ENCODE measurements at regions not wholly inside any gene's neighbourhood (a gene's known extent, or its start where the extent isn't known, plus 50 kb on each side); places are given as distances from the start of the nearest gene placed in this dataset.

DNA sequence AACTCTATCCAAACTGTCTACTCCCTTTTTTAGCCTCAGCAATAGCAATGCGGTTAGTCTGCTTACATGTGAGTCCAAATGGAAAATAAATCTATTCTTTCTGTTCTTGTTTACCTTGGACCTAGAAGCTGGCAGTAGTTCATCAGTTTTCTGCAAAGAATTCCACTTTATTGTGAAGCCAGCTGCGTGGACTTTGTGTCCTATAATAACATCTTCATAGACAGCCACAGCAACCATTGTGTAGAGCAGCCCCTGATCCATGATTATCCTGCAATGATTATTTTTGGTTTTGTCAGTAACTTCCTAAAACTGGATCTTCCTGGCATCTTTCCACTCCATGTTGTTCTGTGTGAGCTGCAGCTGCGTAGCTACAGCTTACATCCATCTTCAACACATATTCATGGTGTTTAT is 408.7 kb downstream of the NUF2 start:
- H3K9me3 Mint-ChIP-seq, result peaks cover 6% of the 10 kb centered on the region
- no peak overlapping the region for H3K4me3 Mint-ChIP-seq
- H3K27ac Mint-ChIP-seq, result no peak overlapping the region
- intact Hi-C loops (cut with micrococcal nuclease), result no loop called here
- no peaks in the 10 kb centered on the region for H3K27me3 Mint-ChIP-seq
- H3K36me3 Mint-ChIP-seq (ENCODE audit: low read depth), result no peaks in the 10 kb centered on the region
- H3K4me1 Mint-ChIP-seq, result no peaks in the 10 kb centered on the region
- no peak for DNase-seq

DNA sequence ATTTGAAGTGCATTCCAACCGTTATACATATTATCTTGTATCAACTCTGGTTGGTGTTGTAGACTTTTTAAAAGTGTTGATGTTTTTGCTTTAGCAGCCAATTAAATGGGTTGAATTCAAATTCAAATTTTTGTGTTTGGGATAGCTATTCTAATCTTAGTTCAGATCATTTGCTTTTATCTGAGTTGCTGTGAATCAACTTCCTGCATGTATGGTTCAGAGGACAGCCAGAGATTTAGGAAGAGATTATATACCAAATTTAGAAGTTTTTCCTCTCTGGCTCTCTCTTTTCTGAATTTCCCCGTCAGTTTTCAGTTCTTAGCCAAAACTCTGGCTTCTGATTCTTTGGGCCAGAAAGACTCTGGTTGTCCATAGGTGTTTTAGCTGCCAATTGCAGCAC is 415.5 kb downstream of the NUF2 start:
- H3K9me3 Mint-ChIP-seq, result peaks cover 3% of the 10 kb centered on the region
- no peak overlapping the region for H3K27ac Mint-ChIP-seq
- intact Hi-C loops (cut with micrococcal nuclease), result no loop called here
- no peak overlapping the region for H3K4me3 Mint-ChIP-seq
- DNase-seq, result no peak
- no peaks in the 10 kb centered on the region for H3K4me1 Mint-ChIP-seq
- no peaks in the 10 kb centered on the region for H3K27me3 Mint-ChIP-seq
- no peaks in the 10 kb centered on the region for H3K36me3 Mint-ChIP-seq (ENCODE audit: low read depth)

DNA sequence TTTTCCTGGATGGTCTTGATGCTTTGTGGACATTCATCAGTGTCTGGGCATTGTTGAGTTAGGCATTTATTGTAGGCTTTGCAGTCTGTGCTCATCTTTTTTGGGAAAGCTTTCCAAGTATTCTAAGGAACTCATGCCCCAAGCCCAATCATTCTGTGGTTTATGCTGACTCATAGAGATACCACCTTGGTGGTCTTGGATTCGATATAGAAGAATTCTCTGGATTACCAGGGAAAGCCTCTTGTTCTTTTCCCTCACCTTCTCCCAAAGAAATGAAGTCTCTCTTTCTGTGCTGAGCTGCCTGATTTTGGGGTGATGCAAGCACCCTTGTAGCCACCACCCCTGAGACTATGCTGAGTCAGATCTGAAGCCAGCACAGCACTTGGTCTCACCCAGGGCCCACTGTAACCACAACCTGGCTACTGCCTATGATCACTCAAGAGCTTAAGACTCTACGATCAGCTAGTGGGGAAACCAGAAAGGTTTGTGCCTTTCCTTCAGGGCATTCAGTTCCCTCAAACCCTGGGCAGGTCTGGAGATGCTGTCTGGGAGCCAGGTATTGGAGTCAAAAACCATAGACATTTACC is 422.6 kb downstream of the NUF2 start:
- H3K27ac Mint-ChIP-seq, result no peak overlapping the region
- peaks cover 6% of the 10 kb centered on the region for H3K9me3 Mint-ChIP-seq
- H3K36me3 Mint-ChIP-seq (ENCODE audit: low read depth), result no peaks in the 10 kb centered on the region
- no peaks in the 10 kb centered on the region for H3K27me3 Mint-ChIP-seq
- no peak for DNase-seq
- no peak overlapping the region for H3K4me3 Mint-ChIP-seq
- H3K4me1 Mint-ChIP-seq, result no peaks in the 10 kb centered on the region
- intact Hi-C loops (cut with micrococcal nuclease), result no loop called here

DNA sequence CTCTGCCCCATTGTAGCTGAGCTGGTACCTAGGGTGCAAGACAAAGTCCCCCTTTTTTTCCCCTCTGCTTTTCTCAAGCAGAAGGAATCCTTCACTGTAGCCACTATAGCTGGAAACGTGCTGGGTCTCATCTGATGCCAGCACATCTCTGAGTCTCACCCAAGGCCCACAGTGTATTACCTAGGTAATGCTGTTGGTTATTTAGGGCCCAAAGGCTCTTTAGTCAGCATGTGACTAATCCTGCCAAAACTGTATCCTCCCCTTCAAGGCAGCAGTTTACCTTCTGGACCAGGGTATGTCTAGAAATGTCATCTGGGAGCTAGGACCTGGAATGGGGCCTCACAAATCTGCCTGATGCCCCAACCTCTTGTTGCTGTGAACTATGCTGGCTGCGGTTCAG is 423.4 kb downstream of the NUF2 start:
- H3K4me3 Mint-ChIP-seq, result no peak overlapping the region
- H3K27me3 Mint-ChIP-seq, result no peaks in the 10 kb centered on the region
- no peaks in the 10 kb centered on the region for H3K36me3 Mint-ChIP-seq (ENCODE audit: low read depth)
- no peak overlapping the region for H3K27ac Mint-ChIP-seq
- intact Hi-C loops (cut with micrococcal nuclease), result no loop called here
- no peak for DNase-seq
- H3K9me3 Mint-ChIP-seq, result peaks cover 6% of the 10 kb centered on the region
- no peaks in the 10 kb centered on the region for H3K4me1 Mint-ChIP-seq

DNA sequence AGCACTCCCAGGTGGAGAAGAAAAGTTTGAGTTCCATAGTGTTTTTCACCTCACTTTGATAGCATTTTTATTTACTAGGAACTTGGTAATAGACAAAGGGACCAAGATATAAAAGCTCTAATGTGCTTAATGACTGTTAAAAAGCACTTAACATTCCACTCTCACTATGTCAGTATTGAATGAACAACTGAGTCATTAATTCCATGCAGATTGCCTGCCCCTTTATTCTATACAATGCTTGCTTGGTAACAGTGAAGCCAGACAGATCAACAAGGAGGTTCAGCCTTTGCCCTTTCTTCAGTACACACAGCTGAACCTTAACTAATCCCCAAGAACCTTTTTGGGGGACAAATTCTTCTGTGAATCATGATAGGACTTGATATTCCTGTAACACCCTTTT is 425.5 kb downstream of the NUF2 start:
- Mint-ChIP-seq H3K27ac (no peak overlapping the region), H3K9me3 (peaks cover 6% of the 10 kb centered on the region), H3K27me3 (no peaks in the 10 kb centered on the region), H3K4me3 (no peak overlapping the region), H3K36me3 (ENCODE audit: low read depth) (no peaks in the 10 kb centered on the region), H3K4me1 (no peaks in the 10 kb centered on the region)
- DNase-seq, result no peak
- intact Hi-C loops (cut with micrococcal nuclease), result no loop called here

DNA sequence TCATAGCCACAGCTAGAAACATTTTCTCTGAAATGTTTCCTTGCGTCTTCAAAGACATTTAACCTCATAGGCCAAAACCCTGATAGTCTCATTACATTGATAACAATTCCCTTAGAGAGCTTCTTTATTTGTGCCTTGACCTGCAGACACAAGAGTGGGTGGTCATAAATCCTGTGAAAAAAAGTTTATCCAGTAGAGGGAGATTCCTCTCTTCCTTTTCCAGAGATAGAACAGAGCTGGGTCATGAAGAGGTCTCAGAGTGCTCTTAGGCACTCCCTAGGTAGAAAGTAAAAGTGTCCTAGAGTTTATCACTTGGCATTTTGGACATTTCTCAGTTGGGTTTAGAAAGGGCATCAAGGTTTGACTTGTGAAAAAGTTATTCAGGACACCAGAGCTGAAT is 426.1 kb downstream of the NUF2 start:
- no peaks in the 10 kb centered on the region for H3K4me1 Mint-ChIP-seq
- intact Hi-C loops (cut with micrococcal nuclease), result no loop called here
- H3K27me3 Mint-ChIP-seq, result no peaks in the 10 kb centered on the region
- H3K4me3 Mint-ChIP-seq, result no peak overlapping the region
- no peak for DNase-seq
- H3K36me3 Mint-ChIP-seq (ENCODE audit: low read depth), result no peaks in the 10 kb centered on the region
- no peak overlapping the region for H3K27ac Mint-ChIP-seq
- peaks cover 1% of the 10 kb centered on the region for H3K9me3 Mint-ChIP-seq

DNA sequence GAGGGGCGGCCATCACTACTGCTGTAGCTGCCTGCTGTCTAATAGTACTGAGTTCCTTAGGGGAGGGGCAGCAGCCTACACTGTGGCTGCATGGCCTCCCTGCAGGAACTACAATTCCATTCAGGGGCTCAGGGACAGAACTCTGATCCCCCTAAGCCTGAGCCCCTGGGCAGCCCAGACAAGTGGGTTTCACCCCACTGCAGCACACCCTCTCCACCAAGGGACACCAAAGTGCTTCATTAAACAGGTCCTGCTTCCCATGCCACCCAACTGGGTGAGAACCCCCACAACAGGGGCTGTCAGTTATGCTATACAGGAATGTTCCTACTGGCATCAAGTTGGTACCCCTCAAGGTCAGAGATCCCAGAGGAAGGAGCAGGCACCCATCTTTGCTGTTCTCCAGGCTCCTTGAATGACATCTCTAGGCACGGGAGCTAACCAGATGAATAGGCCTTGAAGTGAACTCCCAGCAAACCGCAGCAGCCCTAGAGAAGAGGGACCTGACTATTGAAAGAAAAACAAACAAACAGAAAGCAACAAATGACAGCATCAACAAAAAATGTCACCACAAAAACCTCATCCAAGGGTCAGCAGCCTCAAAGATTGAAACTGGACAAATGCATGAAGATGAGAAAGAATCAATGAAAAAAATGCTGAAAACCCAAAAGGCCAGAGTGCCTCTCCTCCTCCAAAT is 437.4 kb downstream of the NUF2 start:
- Mint-ChIP-seq H3K36me3 (ENCODE audit: low read depth) (no peaks in the 10 kb centered on the region), H3K4me1 (no peaks in the 10 kb centered on the region), H3K9me3 (peaks cover 8% of the 10 kb centered on the region), H3K27ac (no peak overlapping the region), H3K27me3 (no peaks in the 10 kb centered on the region), H3K4me3 (no peak overlapping the region)
- intact Hi-C loops (cut with micrococcal nuclease), result no loop called here
- no peak for DNase-seq

DNA sequence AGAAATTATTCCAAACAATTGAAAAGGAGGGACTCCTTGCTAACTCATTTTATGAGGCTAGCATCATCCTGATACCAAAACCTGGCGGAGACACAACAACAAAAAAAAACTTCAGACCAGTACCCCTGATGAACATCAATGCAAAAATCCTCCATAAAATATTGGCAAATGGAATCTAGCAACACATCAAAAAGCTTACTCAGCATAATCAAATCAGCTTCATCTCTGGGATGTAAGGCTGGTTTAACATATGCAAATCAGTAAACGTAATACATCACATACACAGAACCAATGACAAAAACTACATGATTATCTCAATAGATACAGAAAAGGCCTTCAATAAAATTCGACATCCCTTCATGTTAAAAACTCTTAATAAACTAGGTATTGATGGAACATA is 440.1 kb downstream of the NUF2 start:
- Mint-ChIP-seq H3K27ac (no peak overlapping the region), H3K4me1 (no peaks in the 10 kb centered on the region), H3K27me3 (no peaks in the 10 kb centered on the region), H3K36me3 (ENCODE audit: low read depth) (no peaks in the 10 kb centered on the region), H3K4me3 (no peak overlapping the region), H3K9me3 (peaks cover 8% of the 10 kb centered on the region)
- intact Hi-C loops (cut with micrococcal nuclease), result no loop called here
- DNase-seq, result no peak

DNA sequence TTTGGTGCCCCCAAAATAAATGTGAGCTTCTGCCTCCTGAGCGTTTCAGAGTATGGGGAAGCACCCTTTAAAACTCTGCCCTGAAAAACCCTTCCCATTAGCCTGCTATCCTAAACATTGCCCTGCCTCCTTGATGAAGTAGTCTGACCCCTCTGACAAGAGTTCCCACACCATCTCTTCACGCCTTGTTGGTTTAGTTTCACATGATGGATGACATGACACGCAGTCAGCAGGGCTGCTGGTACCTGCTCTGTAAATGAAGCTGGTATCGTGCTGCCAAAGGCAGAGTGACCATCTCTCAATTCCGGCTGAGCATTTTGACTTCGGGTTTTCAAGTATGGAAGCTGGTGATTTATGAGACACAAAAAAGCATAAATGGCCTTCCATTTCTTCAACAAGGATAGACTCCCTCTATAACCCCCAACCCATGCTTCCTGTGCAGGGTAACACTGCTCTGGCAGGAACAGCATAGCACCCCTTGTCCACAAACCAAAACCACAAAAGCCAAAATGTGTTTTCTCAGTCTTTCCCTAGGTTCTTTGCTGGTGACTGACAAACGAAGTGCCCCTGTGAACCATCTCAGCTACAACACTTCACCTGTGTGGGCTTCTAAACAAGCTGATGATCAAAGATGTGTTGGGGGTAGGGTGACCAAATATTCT is 444.6 kb downstream of the NUF2 start:
- H3K27me3 Mint-ChIP-seq, result no peaks in the 10 kb centered on the region
- DNase-seq, result no peak
- intact Hi-C loops (cut with micrococcal nuclease), result no loop called here
- no peak overlapping the region for H3K4me3 Mint-ChIP-seq
- H3K36me3 Mint-ChIP-seq (ENCODE audit: low read depth), result no peaks in the 10 kb centered on the region
- no peaks in the 10 kb centered on the region for H3K4me1 Mint-ChIP-seq
- no peak overlapping the region for H3K27ac Mint-ChIP-seq
- H3K9me3 Mint-ChIP-seq, result peaks cover under 1% of the 10 kb centered on the region

DNA sequence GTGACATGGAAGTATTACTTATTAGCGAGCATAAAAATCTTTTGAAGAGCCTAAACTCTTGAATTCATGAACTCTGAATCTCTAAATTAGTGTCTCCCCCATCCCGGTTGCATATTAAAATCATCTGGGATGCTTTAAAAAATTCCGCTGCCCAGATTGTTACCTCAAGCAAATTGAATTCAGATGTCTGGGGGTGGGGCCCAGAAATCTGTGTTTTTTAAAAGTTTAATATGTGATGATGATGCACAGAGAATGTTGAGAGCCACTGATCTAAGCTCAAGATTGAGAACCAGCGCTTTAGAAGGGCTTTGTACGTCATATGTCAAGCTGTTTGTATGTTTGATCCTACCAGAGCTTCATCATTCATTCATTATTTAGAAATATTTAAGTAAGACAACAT is 446.8 kb downstream of the NUF2 start:
- Mint-ChIP-seq H3K27me3 (no peaks in the 10 kb centered on the region), H3K9me3 (no peaks in the 10 kb centered on the region), H3K27ac (no peak overlapping the region), H3K4me3 (no peak overlapping the region), H3K4me1 (no peaks in the 10 kb centered on the region), H3K36me3 (ENCODE audit: low read depth) (no peaks in the 10 kb centered on the region)
- intact Hi-C loops (cut with micrococcal nuclease), result no loop called here
- no peak for DNase-seq

DNA sequence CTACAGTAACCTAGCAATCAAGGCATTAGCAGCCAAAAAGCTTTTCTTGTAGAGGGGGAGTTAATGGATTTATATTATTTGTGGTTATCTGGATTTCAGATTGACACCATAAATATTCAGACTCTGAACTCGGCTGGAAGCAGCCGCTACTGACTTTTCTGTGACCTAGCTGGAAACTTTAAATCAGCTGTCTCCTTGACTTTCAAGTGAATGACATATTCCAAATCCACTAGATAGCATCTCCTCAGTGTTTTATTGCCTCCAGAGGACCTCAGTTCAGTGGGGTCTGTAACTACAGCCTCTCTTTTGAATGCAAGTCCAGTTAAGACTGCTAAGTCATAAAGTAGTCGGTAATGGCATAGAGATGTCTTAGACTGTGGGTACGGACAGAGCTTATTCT is 448.5 kb downstream of the NUF2 start:
- H3K27me3 Mint-ChIP-seq, result no peaks in the 10 kb centered on the region
- no peak for DNase-seq
- peaks cover 3% of the 10 kb centered on the region for H3K9me3 Mint-ChIP-seq
- no peaks in the 10 kb centered on the region for H3K4me1 Mint-ChIP-seq
- no peak overlapping the region for H3K4me3 Mint-ChIP-seq
- intact Hi-C loops (cut with micrococcal nuclease), result no loop called here
- H3K27ac Mint-ChIP-seq, result no peak overlapping the region
- H3K36me3 Mint-ChIP-seq (ENCODE audit: low read depth), result no peaks in the 10 kb centered on the region

DNA sequence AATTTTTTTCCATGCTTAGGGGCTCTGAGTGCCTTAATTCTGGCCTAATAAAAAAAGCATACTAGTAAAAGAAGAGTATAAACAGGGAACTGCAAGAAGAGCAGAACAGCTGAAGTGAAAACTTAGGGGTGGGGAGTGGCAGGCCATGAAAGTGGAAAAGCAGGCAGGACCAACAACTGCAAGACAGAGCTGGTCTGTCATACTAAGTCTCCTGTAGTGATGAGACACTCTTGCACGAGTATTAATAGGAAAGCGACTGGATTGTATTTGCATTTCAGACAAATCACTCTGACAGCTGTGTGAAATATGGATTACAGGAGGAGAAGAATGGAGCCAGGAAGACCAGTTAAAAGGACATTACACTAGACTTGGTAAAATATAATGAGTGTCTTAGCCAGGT is 449.9 kb downstream of the NUF2 start:
- Mint-ChIP-seq H3K27me3 (no peaks in the 10 kb centered on the region), H3K36me3 (ENCODE audit: low read depth) (no peaks in the 10 kb centered on the region), H3K9me3 (peaks cover 3% of the 10 kb centered on the region), H3K4me3 (no peak overlapping the region), H3K4me1 (no peaks in the 10 kb centered on the region), H3K27ac (no peak overlapping the region)
- no peak for DNase-seq
- intact Hi-C loops (cut with micrococcal nuclease), result no loop called here

DNA sequence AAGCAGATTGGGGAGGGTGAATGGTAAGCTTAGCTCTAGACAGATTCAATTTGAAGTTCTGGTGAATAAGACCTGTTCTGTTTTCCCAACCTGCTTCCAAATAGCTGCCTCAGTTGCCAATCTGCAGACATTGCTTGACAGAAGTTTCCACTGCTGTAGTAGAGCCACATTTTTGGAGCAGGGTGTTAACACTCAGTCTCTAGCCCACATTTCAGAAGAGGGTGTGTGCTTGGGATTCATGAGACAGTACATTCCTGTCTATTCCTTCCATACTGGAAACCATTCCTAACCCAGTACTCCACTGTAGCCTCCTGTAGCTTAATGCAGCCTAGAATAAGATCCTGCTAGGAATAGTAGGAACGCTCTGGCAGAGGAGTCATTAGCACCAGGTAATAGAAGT is 450.5 kb downstream of the NUF2 start:
- H3K4me3 Mint-ChIP-seq, result no peak overlapping the region
- DNase-seq, result no peak
- no peaks in the 10 kb centered on the region for H3K36me3 Mint-ChIP-seq (ENCODE audit: low read depth)
- H3K9me3 Mint-ChIP-seq, result peaks cover 3% of the 10 kb centered on the region
- H3K27ac Mint-ChIP-seq, result no peak overlapping the region
- H3K4me1 Mint-ChIP-seq, result no peaks in the 10 kb centered on the region
- intact Hi-C loops (cut with micrococcal nuclease), result no loop called here
- no peaks in the 10 kb centered on the region for H3K27me3 Mint-ChIP-seq

DNA sequence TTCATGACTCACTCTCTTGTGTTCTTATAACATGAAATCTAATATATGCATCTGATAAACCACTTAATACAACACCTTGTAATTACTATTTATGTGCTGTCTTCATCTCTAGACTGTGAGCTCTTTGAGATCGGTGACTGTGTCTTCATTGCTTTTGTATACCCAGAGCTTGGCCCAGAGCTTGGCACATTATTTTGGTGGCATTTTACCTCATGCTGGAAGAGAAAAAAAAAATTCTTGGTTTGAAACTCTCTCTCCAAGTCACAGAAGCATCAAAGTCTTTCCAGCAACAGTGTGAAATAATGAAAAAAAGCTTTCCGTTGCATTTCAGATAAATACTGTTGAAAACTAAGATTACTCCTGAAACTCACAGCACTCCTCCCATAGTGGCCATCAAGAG is 451.6 kb downstream of the NUF2 start:
- H3K27me3 Mint-ChIP-seq, result no peaks in the 10 kb centered on the region
- intact Hi-C loops (cut with micrococcal nuclease), result no loop called here
- H3K9me3 Mint-ChIP-seq, result peaks cover 8% of the 10 kb centered on the region
- no peak overlapping the region for H3K27ac Mint-ChIP-seq
- no peak overlapping the region for H3K4me3 Mint-ChIP-seq
- H3K4me1 Mint-ChIP-seq, result no peaks in the 10 kb centered on the region
- DNase-seq, result no peak
- no peaks in the 10 kb centered on the region for H3K36me3 Mint-ChIP-seq (ENCODE audit: low read depth)

Measured in activated CD4-positive, alpha-beta T cell treated with anti-CD3 and anti-CD28 coated beads, Interleukin-2, amount 10 ng/mL, durations not matched to agents 24 days and 14 days (primary cell).